HG03432 (cell line): ENCODE measurements at regions not wholly inside any gene's neighbourhood (a gene's known extent, or its start where the extent isn't known, plus 50 kb on each side); places are given as distances from the start of the nearest gene placed in this dataset.
A peak's percentile ranks its signal among the peaks of the same experiment; 100 is the strongest.
"Not testable (repeated sequence)": the region's sequence is repeated elsewhere in the genome, so short reads cannot be mapped to it uniquely, and the experiment has no call there.

ENCODE experiments used
- ATAC-seq: cut with Tn5 transposase; IDR thresholded peaks from one replicate; pipeline ENCODE4 v1.9.1; 2021; ENCODE audit warnings: mild to moderate bottlenecking, moderate library complexity; ENCODE audit not compliant: unreplicated experiment

- ATAC-seq = no peak
Observed at GRCh38 chr4:179164267-179164999, 1722.2 kb upstream of the AGA start.

GRCh38 chr4:179165000-179165738 lies 1722.9 kb upstream of the AGA start:
- ATAC-seq = no peak

- ATAC-seq = no peak
Observed at GRCh38 chr4:179165862-179166261, 1723.6 kb upstream of the AGA start.

- not testable (repeated sequence) for ATAC-seq
Observed at GRCh38 chr4:179170308-179170707, 1728.1 kb upstream of the AGA start.

GRCh38 chr4:179182741-179183140 lies 1740.5 kb upstream of the AGA start:
- ATAC-seq = no peak

GRCh38 chr4:179195887-179196286 lies 1753.7 kb upstream of the AGA start:
- no peak for ATAC-seq

- no peak for ATAC-seq
Observed at GRCh38 chr4:179196511-179196910, 1754.3 kb upstream of the AGA start.

- ATAC-seq = no peak
Observed at GRCh38 chr4:179200681-179201080, 1758.4 kb upstream of the AGA start.

- ATAC-seq = no peak
Observed at GRCh38 chr4:179225594-179225993, 1783.4 kb upstream of the AGA start.

- ATAC-seq = no peak
Observed at GRCh38 chr4:179248821-179249220, 1806.6 kb upstream of the AGA start.

- no peak for ATAC-seq
Observed at GRCh38 chr4:179268791-179269190, 1826.6 kb upstream of the AGA start.

- no peak for ATAC-seq
Observed at GRCh38 chr4:179272282-179272681, 1830.0 kb upstream of the AGA start.

- ATAC-seq = no peak
Observed at GRCh38 chr4:179278647-179279046, 1836.4 kb upstream of the AGA start.

GRCh38 chr4:179285696-179286095 lies 1843.5 kb upstream of the AGA start:
- ATAC-seq = no peak

GRCh38 chr4:179291657-179292056 lies 1849.4 kb upstream of the AGA start:
- ATAC-seq = no peak

GRCh38 chr4:179292468-179292867 lies 1850.2 kb upstream of the AGA start:
- no peak for ATAC-seq

- ATAC-seq = peak; percentile 98
Observed at GRCh38 chr4:179307297-179308136, 1865.3 kb upstream of the AGA start.

GRCh38 chr4:179313823-179314222 lies 1871.6 kb upstream of the AGA start:
- no peak for ATAC-seq

- ATAC-seq = no peak
Observed at GRCh38 chr4:179325181-179325580, 1882.9 kb upstream of the AGA start.

- no peak for ATAC-seq
Observed at GRCh38 chr4:179328627-179329026, 1886.4 kb upstream of the AGA start.

GRCh38 chr4:179331362-179331761 lies 1889.1 kb upstream of the AGA start:
- no peak for ATAC-seq

- ATAC-seq = no peak
Observed at GRCh38 chr4:179344861-179345260, 1902.6 kb upstream of the AGA start.
